NCI-H82 treated with DMSO at 0.1 percent for 48 hours (cell line): ENCODE measurements at regions not wholly inside any gene's neighbourhood (a gene's known extent, or its start where the extent isn't known, plus 50 kb on each side); places are given as distances from the start of the nearest gene placed in this dataset.
"Not testable (repeated sequence)": the region's sequence is repeated elsewhere in the genome, so short reads cannot be mapped to it uniquely, and the experiment has no call there.

ENCODE experiments used
- DNase-seq: peaks from one replicate; lab custom pipeline; 2025; ENCODE audit not compliant: unreplicated experiment; lab: John Stamatoyannopoulos, UW

- DNase-seq: not testable (repeated sequence)
These were observed 84.3 kb downstream of the IRS2 start for GRCh38 chr13:109702030-109702597.

- DNase-seq: peak; percentile 59
These were observed 86.2 kb downstream of the IRS2 start for GRCh38 chr13:109700176-109700575.

- no peak for DNase-seq
These were observed 86.7 kb downstream of the IRS2 start for GRCh38 chr13:109699628-109700071.

GRCh38 chr13:109698779-109699178 is 87.6 kb downstream of the IRS2 start:
- no peak for DNase-seq

GRCh38 chr13:109697936-109698335 is 88.4 kb downstream of the IRS2 start:
- no peak for DNase-seq

- DNase-seq: no peak
These were observed 90.8 kb downstream of the IRS2 start for GRCh38 chr13:109695402-109696190.

GRCh38 chr13:109694972-109695371 is 91.4 kb downstream of the IRS2 start:
- no peak for DNase-seq

- no peak for DNase-seq
These were observed 93.2 kb downstream of the IRS2 start for GRCh38 chr13:109693213-109693612.

- no peak for DNase-seq
These were observed 94.7 kb downstream of the IRS2 start for GRCh38 chr13:109691689-109692088.

- DNase-seq: no peak
These were observed 98.6 kb downstream of the IRS2 start for GRCh38 chr13:109687559-109688448.

GRCh38 chr13:109685203-109685602 is 101.2 kb downstream of the IRS2 start:
- DNase-seq: no peak

GRCh38 chr13:109684824-109685202 is 101.6 kb downstream of the IRS2 start:
- no peak for DNase-seq

- DNase-seq: no peak
These were observed 102.1 kb downstream of the IRS2 start for GRCh38 chr13:109684084-109684823.

GRCh38 chr13:109682534-109683244 is 103.7 kb downstream of the IRS2 start:
- no peak for DNase-seq

- no peak for DNase-seq
These were observed 105.5 kb downstream of the IRS2 start for GRCh38 chr13:109680930-109681329.

GRCh38 chr13:109680288-109680687 is 106.1 kb downstream of the IRS2 start:
- DNase-seq: no peak

GRCh38 chr13:109678459-109678858 is 107.9 kb downstream of the IRS2 start:
- DNase-seq: no peak

- DNase-seq: no peak
These were observed 109.2 kb downstream of the IRS2 start for GRCh38 chr13:109677206-109677605.

GRCh38 chr13:109673477-109673876 is 112.9 kb downstream of the IRS2 start:
- no peak for DNase-seq

GRCh38 chr13:109672545-109672944 is 113.8 kb downstream of the IRS2 start:
- DNase-seq: no peak
